ENCODE measurements at regions not wholly inside any gene's neighbourhood (a gene's known extent, or its start where the extent isn't known, plus 50 kb on each side); places are given as distances from the start of the nearest gene placed in this dataset.
"Not testable (repeated sequence)": the region's sequence is repeated elsewhere in the genome, so short reads cannot be mapped to it uniquely, and the experiment has no call there.

DNA sequence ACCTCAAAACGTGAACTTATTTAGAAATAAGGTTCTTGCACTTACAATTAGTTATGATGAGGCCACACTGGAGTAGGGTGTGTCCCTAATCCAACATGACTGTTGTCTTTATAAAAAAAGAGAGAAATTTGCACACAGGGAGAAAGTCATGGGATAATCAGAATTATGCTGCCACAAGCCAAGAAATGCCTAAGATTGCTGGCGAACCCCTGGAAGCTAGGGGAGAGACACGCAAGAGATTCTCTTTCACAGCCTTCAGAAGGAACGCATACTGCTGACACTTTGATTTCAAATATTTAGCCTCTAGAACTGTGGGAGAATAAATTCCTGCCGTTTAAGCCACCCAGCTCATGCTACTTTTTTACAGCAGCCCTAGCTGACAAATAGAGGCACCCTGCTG lies 138.3 kb downstream of the CCDC71L start:
- no peak for DNase-seq

DNA sequence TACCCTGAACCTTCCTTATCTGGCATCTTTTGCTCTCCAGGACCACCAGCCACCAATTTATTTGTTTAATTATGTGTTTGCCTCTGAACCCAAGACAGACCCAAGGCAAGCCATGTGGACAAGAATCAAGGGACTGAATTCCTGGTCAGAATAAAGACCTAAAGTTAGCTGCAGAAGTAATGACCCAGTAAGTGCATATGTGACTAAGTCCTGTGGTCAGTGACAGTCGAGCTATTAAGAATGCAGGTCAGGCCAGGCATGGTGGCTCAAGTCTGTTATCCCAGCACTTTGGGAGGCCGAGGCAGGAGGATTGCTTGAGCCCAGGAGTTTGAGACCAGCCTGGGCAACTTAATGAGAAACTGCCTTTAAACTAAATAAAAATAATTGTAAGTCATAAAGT lies 139.4 kb downstream of the CCDC71L start:
- DNase-seq = no peak

DNA sequence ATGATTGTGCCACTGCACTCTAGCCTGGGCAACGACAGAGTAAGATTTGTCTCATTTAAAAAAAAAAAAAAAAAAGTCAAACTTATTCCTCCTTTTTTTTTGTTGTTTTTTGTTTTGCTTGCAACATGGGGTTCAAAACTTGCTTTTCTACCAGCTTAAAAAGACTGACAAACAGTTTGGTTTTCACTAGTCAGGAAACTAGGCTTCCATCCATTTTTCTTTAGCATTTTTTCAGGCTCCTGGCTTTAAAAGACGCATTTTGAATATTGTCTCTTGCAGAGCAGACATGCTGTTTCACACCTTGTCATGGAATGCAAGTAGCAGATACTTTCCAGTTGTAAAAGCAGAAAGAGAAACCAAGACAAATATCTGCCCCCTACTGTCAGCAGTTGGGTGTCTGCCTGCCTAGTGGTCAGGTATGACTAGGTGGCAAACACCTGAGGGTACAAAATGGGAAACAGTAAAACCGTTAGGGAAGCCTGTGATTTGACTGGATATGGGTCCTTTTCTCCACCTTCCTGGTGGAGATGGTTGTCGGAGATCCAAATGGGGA lies 139.9 kb downstream of the CCDC71L start:
- no peak for DNase-seq

DNA sequence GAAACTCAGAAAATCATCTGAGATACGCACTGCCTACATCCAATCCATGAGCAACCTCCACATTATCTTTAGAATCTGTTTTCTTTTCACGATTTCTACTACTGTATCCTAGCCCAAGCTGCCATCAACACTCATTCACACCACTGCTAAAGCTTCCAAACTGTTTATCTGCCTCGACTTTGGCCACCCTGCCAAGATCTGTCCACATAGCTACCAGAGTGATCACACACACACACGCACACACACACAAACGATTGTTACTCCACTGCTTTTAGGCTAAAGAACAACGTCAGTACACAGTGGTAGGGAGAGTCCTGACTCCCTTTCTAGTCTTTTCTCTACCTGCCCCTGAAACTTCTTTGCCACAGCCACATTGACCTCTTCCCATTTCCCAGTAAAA lies 142.0 kb downstream of the CCDC71L start:
- DNase-seq = no peak

DNA sequence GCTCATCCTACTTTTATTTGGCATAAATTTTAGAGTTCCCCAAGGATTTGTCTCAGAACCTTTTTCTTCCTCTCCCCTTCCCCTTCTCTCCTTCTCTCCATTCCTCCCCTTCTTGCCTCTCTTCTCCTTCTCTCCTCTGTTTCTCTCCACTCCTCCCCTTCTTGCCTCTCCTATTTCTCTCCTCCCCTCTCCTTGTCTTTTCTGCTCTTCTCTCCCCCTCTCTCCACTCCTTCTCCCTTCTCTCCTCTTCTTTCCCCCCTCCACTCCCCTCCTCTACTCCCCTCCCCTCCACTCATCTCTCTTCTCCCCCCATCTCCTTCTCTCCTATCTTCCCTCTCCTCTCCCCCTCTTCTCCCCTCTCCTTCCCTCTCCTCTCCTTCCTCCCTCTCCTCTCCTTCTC lies 142.7 kb downstream of the CCDC71L start:
- DNase-seq = no peak

DNA sequence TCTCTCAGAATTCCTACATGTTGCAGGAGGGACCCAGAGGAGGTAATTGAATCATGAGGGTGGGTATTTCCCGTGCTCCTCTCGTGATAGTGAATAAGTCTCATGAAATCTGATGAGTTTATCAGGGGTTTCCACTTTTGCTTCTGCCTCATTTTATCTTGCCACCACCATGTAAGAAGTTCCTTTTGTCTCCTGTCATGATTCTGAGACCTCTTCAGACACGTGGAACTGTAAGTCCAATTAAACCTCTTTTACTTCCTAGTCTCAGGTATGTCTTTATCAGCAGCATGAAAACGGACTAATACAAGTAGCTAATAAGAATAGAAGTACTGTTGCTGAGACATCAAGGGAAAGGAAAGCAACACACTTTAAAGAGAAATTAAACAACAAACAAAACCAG lies 143.4 kb downstream of the CCDC71L start:
- DNase-seq = no peak

DNA sequence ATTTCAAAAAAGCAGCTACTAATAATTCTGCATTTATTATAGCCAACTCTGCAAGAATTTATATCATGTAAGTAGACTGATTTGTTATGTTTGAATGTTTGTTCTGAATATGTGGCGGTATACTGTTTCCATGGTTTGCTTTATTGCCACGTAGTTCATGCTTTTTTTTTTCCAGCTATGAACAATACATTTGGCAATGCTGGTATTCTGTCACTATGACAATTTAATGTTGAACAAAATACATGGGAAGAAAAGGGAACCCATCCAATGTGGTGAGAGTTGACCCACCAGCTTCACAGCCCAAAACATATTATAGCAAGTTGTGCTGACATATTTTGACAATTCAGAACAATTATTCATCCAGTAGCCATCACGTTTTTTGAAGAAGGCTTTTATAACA lies 145.6 kb downstream of the CCDC71L start:
- no peak for DNase-seq

DNA sequence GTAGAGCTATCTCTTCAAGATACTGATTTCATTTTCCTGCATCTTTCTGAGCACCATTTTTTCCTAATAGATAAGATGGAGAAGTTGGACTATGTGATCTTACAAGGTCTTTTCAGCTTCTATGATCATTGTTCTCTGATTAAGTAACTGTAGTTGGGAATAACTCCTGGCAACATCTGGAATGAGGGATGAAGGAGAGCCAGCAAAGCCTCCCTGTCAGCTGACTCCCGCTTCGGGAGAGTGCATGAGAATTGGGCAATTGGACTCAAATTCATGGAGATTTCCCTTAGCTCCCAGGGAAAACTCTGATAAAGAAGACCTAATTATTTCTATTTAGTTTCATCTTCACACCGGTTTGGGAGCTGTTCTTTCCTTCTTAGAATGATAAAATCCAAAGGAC lies 146.1 kb downstream of the CCDC71L start:
- DNase-seq = no peak

DNA sequence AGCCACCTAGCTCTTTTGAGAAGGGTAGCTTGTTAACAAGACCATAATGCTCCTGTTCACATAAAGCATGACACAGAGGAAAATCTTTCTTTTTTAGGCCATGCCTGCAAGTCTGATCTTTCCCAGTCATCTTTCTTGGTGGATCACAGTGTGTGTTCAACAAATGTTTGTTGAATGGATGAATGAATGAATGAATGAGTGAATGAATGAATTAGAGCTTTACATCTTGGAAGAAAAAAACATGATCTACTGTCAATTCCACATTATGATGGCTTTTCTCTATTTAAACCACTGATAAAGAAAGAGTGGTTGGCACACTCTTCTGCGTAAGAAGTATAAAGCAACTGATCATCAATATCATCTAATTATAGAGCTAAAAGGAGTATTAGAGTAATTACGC lies 148.7 kb downstream of the CCDC71L start:
- DNase-seq = no peak

DNA sequence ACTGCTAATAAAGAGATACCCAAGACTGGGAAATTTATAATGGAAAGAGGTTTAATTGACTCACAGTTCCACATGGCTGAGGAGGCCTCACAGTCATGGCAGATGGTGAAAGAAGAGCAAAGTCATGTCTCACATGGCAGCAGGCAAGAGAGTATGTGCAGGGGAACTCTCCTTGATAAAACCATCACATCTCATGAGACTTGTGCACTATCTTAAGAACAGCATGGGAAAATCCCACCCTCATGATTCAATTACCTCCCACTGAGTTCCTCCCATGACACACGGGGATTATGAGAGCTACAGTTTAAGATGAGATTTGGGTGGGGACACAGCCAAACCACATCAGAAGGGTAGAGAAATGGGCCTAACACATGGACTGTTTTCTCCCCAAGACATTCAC lies 156.3 kb downstream of the CCDC71L start:
- DNase-seq = no peak

DNA sequence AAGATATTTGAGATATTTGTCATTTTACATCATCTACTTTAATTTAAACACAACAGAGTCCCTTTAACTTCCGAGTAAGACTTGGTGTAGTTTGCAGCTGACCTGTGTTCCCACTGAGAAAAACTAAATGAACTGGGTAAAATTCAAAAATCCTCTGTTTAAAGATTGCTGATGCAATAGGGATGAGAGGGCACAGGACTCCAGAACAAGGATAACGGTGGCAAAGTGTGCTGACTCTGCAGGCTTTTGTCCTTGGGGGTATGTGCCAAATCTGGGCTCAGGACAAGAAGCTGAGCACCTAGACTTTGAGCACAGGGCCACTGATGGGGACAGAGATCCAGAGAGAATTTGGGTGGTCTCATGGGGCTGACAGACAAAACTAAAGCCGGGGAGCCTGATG lies 156.8 kb downstream of the CCDC71L start:
- no peak for DNase-seq

DNA sequence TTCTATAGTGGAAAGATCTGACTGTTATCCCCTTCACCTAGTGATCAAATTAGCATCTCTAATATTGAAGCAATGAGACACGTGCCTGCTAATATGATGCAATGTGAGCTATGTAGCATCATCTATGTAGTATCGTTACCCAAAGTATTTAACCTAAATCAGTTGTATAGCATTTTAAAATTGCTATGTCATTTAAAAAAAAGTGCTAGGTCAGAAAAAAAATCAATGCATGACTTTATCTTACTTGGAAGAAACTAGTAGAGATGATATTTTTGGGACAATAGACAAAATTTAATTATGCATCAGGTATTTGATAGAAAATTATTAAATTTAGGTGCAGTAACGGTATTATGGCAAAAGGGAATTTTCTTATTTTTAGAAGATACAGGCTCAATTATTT lies 157.3 kb downstream of the CCDC71L start:
- no peak for DNase-seq

DNA sequence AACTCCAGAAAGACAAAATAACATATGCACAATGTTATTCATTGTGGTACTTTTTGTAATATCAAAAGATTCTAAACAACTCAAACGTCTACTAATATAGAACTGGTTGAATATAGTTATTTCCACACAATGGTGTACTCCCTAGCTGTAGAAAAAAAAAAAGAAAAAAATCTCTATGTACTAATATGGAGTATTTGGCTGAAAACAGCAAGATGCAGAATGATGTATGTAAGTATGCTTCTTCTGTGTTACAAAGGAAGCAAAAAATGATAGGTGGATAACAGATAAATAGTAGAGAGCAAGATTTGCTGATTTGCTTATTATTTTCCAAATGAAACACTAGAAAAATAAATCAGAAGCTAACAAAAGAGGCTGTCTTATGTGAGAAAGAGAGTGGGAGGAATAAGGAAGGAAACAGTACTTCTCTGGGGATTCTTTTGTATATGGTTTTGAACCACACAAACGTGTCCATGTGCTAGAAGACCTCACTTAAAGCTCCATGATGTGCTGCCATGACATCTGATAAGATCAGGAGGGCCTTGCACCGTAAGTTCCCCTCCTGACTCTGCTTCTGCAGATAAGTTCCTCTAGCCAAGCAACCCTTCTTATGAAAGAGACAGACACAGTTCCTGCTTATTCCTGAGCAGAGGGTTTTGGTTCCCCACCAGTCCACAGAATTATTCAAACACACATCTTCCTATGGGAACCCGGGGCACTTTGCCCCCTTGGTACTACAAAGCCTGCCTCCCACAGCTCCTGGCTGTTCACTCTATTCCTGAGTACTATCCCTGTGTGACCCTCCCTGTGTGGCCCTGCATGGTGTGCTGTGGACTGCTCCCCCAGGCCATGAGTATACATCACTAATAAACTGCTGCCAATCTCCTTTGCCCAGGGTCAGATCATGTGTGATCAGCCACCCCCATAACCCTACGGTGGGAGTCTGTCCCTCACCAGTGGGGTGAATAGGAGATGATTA lies 159.1 kb downstream of the CCDC71L start:
- DNase-seq = no peak

DNA sequence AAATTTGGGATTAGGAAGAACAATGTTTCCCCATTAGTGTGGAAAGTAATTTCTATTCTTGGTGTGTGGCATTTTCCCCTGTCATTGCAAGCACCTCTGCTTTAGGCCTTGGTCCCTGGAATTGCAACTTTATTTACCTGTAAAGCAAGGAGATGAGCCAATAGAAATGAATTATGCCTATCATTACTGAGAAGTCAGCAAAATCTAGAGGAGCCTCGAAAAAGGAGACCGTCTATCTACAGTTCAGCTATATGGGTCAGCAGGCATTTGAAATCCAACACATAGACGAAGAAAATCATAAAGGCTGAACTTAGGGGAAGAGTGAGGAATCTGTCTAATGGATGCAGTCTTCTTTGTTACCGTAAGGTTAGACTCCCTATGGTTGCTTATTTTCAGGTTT lies 161.1 kb downstream of the CCDC71L start:
- no peak for DNase-seq

DNA sequence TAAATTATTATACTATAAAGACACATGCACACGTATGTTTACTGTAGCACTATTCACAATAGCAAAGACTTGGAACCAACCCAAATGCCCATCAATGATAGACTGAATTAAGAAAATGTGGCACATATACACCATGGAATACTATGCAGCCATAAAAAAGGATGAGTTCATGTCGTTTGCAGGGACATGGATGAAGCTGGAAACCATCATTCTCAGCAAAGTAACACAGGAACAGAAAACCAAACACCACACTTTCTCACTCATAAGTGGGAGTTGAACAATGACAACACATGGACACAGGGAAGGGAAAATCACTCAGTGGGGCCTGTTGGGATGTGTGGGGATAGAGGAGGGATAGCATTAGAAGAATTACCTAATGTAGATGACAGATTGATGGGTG lies 163.0 kb downstream of the CCDC71L start:
- not testable (repeated sequence) for DNase-seq

DNA sequence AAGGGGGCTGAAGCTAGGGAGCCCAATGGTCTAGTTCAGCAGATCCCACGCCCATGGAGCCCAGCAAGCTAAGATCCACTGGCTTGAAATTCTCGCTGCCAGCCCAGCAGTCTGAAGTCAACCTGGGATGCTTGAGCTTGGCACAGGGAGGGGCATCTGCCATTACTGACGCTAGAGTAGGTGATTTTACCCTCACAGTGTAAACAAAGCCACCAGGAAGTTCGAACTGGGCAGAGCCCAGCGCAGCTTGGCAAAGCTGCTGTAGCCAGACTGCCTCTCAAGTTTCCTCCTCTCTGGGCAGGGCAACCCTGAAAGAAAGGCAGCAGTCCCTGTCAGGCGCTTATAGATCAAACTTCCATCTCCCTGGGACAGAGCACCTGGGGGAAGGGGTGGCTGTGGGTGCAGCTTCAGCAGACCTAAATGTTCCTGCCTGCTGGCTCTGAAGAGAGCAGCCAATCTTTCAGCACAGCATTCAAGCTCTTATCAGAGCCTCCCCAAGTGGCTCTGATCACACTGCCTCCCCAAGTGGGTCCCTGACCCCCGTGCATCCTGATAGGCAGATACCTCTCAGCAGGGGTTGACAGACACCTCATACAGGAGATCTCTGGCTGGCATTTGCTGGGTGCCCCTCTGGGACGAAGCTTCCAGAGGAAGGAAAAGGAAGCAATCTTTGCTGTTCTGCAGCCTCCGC lies 167.8 kb downstream of the CCDC71L start:
- DNase-seq = no peak

DNA sequence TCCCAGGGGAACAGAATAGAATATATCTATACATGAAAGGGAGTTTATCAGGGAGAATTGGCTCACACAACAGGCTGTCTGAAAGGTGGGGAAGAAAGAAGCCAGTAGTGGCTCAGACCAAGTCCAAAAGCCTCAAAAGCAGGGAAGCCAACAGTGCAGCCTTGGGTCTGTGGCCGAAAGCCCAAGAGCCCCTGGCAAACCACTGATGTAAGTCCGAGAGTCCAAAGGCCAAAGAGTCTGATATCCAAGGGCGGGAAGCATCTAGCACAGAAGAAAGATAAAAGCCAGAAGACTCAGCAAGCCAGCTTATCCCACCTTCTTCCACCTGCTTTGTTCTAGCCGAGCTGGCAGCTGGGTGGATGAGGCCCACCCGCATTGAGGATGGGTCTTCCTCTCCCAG lies 172.5 kb downstream of the CCDC71L start:
- no peak for DNase-seq

DNA sequence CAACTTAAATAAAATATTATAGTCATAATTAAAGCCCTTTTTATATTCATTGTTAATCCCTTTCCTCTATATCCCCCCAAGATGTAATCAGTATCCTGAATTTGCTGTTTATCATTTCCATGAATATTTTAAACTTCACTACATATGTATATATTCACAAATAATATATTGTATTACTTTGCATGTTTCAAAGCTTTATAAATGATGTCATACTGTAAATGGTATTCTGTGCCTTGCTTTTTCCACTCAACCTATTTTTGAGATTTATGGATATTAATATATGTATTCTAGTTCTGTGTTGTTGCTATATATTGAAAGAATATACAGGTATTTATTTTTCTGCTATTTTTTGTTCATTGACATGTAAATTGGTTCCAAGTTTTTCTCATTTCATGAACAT lies 173.1 kb downstream of the CCDC71L start:
- DNase-seq = no peak

DNA sequence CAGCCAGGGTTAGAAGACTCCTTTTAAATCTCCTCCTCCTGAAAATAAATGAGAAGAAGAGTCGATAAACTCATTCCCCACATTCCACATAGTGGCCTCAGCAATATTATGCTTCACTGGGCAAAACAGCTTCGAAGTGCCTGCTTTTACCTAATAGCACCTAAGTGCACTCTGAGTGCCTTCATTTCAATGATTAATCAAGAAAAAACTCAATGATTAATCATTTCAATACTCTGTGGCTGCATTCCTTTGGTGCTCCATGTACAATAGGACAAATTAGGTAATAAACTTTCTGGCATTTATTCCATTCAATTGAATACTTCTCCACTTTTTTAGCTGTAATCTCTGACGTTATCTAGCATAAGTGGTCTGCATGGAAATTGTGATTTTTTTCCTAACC lies 174.6 kb downstream of the CCDC71L start:
- no peak for DNase-seq

DNA sequence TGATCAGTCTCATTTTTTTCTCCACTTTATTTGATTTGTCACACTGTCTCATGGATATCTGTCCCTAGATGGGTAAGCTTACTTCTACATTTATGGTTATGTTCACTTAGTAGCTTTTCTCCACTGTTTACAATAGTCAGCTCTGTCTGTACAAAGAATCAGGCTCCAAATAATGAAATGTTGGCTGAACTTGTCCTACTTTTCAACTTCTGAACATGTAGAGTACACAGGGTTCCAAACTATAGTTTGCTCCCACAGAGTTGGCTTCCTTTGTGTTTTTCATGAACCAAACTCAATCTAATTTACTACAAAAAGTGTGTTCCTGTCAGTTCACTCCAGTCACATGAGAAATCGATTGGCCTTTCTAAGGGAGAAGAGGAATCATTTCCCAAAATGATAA lies 175.0 kb downstream of the CCDC71L start:
- DNase-seq = no peak

DNA sequence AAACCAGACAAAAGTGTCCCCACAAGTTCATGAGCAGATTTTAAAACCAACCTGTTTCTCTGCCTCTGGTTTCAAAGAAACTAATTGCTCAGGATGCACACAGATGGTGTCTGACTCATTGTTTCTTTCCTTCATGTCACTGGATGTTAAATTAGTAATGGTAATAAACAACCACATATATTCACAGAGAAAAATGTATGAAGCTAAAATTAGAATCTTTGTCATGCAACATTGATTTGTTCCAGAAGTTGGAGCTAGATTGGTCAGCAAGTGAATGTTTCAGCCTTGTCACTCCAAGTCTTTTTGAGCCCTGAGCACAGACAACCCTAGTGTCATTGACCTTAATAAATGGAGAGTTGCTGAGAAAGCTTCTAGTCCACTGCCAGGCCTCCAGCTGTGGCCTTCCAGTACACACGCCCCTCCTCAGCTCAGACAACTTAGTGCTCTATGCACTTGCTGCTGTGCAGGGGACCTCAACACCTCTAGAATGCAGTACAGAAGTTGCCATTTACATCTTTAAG lies 175.9 kb downstream of the CCDC71L start:
- DNase-seq = no peak

DNA sequence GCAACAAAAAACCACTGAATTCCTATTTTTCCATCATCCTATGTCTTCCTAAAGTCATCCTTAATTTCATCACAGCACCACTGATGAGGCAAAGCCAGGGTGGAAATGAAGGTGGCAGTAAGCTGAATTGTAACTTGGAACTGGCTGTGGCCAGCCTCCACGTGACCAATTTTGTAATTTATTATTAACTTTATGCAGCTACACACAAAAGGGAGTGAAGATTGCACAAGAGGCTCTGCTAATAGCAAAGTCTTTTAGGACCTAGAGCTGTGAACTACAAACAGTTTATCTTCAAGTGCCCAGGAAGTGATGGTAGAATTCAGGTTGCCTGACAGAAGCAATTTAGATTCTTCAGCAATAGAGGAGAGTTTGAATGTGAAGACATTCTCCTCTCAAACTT lies 176.4 kb downstream of the CCDC71L start:
- DNase-seq = no peak

DNA sequence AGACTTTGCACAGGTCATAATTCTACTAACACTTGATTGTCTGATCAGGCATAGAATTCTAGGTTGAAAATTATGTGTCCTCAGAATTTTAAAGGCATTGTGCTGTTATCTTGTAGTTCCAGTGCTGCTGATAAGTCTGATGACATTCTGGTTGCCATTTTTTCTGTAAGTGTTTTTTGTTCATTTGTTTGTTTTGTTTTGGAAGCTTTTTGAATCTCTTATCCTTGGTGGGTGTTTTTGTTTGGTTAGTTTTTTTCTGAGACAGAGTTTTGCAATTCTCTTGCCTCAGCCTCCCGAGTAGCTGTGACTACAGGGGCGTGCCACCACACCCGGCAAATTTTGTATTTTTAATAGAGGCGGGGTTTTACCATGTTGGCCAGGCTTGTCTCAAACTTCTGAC lies 178.9 kb downstream of the CCDC71L start:
- DNase-seq = no peak

DNA sequence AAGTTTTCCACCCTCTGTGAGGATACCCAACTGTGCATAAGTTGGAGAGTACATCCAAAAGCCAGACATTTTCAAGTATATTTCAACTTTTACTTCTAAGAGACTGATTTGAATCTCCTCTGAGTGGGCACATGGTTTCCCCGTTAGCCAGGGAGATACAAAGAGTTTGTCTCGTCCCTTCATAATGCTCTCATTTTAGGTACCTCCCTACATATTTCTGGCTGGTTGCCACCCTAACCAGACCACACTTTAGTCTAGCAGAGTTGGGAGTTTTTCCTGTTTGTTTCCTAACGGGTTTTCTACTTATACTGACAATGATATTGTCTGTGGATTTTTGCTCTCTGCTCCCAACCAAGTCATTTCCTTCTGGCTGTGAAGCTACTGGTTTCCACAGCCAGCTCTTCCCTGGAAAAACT lies 180.3 kb downstream of the CCDC71L start:
- no peak for DNase-seq
